GM21390 (cell line): ENCODE measurements at regions not wholly inside any gene's neighbourhood (a gene's known extent, or its start where the extent isn't known, plus 50 kb on each side); places are given as distances from the start of the nearest gene placed in this dataset.

Experiments
- ATAC-seq: cut with Tn5 transposase; IDR thresholded peaks from one replicate; pipeline ENCODE4 v1.9.1; 2021; ENCODE audit not compliant: unreplicated experiment

DNA sequence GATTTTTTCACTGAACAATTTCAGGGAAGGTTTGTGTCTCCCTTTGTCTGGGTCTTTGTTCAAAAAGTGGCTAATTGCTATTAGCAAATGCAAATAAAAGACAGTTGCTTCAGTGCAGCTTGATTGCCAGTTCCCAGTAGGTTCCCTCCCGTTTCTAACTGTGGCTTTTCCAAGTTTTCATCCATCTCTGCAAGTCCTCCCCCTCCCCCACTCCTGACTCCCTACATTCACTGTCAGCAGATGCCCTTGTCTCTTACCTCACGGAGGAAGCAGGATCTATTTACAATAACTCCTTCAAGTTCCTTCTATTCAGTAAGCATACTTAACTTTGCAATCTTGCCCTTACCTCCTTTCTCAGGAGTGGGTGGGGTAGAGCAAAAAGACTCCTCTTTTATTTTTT lies 55.4 kb upstream of the SCEL start:
- ATAC-seq, result no peak

DNA sequence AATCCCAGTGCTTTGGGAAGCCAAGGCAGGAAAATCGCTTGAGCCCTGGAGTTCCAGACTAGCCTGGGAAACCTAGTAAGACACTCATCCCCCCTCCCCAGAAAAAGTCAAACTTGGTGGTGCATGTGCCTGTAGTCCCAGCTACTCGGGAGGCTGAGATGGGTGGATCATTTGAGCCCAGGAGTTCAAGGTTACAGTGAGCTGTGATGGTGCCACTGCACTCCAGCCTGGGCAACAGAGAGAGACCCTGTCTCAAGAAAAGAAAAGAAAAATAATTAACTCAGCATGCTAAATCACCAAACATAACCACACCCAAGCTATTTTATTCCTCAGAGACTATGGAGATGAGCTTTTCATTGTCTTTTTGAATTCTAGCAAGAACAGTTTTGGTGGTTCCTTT lies 56.2 kb upstream of the SCEL start:
- no peak for ATAC-seq

DNA sequence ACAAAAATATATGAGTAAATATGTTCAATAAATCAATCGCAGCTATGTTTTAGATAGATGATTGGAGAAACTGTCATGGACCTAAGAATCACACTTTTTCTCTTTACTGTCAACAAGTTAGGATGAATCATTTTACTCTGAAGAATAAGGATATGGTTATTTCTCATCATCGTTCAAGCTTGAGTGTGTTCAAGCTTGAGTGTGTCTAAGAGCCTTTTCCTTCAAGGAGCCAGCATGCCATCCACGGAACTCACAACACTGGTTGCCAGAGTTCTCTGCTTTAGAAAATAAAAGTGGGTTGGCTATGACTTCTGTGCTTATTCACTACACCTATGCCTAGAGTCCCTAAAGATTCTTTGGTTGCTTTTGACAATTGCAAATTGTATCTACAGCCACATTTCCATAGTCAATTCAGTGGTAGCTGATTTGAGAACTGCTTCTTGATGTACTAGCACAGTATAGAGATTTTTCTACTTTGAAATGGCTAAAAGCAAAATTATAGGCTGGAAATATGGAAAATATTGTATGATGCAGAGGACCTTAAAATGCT lies 58.1 kb upstream of the SCEL start:
- no peak for ATAC-seq

DNA sequence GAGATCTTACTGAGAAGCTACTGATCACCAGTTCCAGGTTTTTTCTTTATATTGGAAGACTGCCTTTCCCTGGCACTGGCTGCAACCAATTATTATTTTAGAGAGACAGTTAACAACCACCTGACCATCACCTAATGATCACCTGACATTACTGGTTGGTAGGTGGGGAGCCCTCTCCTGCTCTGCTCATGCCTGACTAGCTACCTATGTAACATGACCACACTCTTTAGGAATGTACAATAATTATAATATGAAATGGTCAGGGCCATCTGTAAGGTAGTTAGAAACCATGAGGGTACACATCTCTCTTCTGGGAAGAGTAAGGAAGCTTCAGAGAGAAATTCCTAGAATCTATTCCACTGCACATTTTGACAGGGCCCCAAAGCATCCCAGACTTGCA lies 59.0 kb upstream of the SCEL start:
- no peak for ATAC-seq

DNA sequence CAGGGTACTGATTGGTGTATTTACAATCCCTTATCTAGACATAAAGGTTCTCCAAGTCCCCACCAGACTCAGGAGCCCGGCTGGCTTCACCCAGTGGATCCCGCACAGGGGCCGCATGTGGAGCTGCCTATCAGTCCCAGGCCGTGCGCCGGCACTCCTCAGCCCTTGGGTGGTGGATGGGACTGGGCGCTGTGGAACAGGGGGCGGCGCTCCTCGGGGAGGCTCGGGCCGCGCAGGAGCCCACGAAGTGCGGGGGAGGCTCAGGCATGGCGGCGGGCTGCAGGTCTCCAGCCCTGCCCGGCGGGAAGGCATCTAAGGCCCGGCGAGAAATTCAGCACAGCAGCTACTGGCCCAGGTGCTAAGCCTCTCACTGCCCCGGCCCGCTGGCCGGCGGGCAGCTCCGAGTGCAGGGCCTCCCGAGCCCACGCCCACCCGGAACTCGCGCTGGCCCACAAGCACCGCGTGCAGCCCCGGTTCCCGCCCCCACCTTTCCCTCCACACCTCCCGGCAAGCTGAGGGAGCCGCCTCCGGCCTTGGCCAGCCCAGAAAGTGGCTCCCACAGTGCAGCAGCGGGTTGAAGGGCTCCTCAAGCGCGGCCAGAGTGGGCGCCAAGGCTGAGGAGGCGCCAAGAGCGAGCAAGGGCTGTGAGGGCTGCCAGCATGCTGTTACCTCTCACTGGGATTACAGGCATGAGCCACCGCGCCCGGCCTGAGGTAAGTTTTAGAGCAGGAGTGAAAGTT lies 60.0 kb upstream of the SCEL start:
- ATAC-seq, result no peak

DNA sequence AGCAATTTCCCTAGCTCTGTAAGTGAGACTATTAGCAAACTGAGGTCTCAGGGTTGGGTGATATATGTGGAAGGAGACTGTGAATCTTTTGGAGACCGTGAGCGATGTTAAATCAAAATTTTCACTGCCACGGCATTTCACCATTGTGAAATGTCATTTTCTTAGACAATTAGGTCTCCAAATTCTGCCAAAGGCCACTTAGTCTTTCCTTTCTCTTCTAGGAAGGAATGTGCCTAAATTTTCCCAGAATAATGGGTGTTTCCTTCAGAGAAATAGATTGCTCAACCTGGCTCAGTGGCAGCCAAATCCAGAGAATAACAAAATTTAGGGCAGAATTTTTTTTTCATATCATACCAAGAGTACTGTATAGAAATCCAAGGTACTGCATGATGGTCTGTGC lies 64.5 kb upstream of the SCEL start:
- no peak for ATAC-seq

DNA sequence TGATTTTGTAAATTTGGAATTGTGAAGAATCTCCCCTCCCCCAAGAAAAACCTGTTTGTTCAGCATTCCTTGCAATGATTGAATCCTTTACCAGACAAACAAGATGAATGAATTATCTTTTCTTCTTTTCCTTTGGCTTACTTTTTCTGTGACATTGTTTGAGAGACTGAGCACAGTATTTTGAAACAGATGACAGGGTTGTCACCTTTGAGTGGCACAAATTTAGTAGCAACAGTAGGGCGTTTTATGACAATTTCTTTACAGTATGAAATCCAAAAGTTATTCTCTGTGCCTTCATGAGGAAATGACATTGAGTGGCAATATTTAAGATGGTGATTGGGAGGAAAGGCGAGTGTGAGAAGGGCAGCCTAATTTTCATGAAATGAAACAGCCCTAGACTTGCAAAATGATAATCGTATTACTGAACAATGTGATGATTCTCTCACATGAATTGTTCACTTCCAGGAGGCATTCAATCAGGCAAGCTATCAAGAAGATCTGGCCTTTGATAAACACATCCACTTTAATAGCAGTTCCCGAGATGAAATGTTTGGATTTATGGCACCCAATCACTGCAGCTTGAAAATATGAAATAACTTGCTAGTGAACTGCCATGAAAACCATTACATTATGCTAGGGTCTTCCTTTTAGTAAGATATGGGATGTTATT lies 68.6 kb upstream of the SCEL start:
- ATAC-seq, result no peak

DNA sequence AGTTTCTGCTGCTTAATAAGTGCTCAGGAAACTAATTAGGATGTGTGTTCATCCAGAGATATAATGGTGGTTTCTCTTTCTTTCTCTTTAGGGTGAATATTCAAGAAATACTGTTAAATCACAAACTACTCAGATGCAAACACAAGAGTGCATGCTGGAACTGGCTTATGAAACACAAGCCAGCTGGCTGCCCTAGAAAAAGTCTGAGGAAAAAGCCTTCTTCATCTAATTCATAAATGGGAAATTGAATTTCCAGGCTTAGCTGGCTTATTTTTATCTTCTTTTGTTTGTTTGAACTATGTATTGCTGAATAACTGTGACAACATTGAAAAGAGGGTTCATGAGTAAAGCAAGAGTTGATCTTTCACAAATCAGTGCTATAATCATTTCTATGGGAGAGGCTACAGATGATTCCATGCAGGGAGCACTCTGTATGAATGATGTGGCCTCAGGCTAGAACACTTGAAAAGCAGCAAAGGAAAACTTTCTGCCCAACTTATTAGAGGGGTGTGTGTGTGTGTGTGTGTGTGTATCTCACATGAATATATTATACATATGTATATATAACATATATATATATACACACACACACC lies 69.8 kb upstream of the SCEL start:
- no peak for ATAC-seq

DNA sequence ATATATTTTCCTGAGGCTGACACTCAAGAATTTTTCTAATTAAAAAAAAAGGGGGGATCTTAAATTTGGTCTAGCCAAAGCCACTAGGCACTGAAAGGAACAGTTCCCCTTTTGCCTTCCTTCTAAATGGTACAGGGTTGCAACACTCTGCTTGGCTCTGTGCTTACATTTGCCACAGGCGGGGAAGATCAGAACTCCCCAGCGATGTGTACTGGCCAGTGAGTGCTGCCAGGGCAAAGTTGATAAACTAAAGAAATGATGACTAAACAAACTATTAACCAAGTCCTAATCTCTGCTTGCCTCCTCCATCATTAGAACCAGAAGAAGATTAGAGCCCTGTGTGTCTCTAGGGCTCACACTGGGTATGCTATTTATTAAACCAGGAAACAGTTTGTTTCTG lies 75.3 kb upstream of the SCEL start:
- peak; percentile 94 for ATAC-seq

DNA sequence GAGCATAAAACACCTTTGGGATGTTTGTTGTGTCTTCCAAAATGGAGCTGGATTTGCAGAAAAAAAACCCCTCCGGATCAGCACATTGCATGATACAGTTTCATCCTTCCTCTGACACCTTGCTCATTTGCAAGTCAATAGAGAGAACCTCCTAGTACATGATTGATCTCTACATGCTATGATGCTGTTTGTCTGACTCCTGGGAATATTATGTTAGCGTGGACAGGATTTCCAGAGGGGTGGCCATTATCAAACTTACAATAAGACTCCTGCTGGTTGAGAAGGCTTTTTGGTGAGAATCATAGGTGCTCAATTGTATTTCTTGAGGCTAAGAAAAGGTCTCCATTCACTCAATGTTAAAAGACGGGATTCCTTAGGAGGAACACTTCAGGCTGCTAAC lies 75.9 kb upstream of the SCEL start:
- no peak for ATAC-seq

DNA sequence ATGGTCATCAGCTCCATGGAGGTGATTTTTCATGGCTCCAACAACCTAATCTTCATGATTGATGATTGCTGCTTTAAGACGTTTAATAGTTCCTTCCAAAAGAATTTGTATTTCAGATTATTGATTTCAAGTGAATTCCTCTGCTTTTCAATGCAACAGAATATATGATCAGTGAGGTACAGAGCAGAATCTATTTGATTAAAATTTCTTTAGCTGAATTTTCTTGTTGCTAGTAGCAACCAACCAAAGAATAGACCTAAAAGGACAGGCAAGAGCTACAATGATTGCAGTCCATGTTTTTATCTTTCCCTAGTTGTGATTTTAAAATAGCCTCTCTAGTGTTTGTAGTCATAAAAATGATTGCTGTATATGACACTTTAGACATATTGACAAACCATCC lies 76.8 kb upstream of the SCEL start:
- ATAC-seq, result no peak

DNA sequence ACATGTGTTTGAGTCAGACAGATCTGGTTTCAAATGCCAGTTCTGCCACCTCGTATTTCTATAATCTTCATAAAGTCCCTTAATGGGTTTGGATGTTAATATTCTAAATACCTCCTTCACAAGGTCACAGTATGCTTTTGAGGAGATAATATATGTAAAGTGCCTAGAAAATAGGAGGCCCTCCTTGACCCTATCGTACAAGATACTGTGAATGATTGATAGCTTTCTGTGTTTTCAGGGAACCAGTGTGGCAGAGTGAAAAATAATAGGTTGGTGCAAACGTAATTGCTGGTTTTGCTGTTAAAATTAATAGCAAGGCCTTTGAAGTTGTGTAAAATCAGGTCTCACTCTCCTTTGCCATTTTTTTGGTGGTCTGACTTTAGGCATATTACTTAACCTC lies 77.5 kb upstream of the SCEL start:
- no peak for ATAC-seq

DNA sequence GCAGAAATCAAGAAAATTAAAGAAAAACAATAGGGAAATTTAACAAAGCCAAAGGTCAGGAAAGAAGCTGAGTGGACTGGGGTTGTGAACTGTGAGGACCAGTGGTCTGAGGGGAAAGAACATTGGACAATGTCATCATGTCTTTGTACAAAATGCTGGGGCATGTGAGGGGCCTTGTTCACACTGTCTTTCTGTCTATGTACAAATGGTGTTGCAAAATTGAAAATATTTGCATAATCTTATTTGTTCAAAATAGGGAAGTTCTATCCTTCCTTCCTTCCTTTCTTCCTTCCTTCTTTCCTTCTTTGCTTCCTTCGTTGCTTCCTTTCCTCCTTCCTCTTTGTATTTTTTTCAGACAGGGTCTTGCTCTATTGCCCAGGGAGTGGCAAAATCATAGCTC lies 79.2 kb upstream of the SCEL start:
- no peak for ATAC-seq

DNA sequence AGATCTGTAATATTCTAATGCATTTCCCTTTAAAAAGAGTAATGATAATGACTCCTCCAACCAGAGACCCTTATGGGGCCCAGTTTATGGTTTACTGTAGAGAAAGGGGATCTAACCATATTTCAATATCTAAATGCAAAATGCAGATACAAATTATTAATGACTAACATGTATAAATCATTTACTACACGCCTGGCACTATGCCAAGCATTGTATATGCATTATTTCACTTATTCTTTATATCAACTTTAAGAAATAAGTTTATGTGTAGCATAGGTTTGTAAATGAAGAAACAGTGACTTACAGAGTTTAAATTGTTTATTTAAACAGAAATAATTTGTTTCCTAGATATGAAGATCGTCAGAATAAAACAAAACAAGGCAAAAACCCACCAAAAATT lies 86.2 kb upstream of the SCEL start:
- ATAC-seq, result no peak

DNA sequence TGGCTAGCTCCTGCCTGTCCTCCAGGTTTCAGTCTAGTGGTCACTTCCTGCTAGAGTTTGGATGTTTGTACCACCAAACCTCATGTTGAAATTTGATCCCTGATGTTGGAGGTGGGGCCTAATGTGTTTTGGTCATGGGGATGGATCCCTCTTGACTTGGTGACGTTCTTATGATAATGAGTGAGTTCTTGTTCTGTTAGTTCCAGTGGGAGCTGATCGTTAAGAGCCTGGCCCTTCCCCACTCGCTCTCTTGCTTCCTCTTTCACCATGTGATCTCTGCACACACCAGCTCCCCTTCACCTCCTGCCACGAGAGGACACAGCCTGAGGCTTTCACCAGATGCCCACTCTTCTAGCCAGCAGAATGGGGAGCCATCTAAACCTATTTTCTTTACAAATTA lies 86.8 kb upstream of the SCEL start:
- ATAC-seq, result no peak

DNA sequence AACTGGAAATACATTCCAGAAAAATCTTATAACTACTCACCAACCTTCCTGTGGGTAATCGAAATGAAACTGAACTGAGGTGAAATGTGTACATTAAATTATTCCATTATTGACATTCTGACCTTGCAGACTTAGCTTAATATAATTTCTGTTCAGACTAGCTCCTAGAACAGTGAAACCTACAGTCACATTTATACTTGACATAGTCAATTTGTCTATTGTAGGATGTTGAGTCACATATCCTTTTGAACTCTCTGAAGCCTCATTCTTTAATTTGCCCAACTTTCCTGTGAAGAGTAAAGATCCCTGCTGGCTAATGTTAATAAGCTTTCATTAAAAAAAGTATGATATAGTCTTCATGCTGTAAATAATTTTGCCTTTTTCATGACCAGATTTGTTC lies 92.0 kb upstream of the SCEL start:
- ATAC-seq, result no peak

DNA sequence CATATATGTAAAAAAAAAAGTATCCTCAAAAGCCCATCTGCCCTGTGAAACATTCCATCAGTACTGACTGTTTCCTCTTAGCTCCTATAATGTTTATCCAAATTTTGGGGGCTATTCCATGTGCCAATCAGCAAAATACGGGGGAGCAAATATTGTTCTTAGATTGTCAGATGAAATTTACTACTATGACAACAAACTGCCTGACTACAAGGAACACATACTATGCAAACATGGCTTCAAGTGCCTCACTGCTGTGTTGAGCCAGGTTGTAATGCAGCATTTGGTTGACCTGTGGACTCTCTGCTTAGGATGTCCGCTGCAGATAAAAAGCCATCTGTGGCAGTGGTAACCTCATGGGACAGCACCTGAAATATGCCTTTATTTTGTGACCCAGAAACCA lies 98.2 kb upstream of the SCEL start:
- ATAC-seq, result no peak

DNA sequence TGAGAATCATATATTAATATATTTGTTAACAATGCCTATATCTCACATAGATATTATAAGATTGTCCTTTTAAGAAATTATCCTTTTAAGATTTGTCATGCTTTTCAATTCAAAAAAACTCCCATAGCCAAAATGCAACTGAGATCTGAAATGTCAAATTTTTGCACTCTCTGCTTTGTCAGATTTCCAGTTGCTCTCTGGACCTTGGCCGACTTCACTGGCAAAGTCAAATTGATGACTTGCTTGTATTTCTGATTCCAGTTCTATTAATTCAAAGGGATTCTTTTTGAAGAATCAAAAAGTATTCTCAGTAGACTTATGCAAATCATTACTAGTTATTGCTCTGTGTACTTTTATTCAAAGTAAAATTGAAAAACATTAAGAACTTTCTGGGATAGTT lies 101.2 kb upstream of the SCEL start:
- no peak for ATAC-seq

DNA sequence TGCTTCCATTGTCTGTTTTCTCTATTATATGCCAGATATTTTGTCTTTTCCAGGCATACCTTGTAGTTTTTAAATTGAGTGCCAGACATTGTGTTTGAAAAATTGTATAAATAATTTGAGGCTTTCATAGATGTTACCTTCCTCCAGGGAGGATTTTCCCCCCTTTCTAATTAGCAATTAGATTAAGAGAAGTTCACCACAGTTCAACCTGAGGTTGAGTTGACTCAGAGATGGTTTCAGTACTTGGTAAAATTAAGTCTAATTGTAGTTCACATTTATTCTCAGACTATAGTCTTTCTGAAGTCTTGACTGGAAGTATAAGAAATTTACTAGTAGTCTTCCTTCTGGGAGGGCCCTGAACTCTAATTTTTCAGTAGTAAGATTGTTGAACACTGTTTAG lies 104.1 kb upstream of the SCEL start:
- ATAC-seq, result no peak

DNA sequence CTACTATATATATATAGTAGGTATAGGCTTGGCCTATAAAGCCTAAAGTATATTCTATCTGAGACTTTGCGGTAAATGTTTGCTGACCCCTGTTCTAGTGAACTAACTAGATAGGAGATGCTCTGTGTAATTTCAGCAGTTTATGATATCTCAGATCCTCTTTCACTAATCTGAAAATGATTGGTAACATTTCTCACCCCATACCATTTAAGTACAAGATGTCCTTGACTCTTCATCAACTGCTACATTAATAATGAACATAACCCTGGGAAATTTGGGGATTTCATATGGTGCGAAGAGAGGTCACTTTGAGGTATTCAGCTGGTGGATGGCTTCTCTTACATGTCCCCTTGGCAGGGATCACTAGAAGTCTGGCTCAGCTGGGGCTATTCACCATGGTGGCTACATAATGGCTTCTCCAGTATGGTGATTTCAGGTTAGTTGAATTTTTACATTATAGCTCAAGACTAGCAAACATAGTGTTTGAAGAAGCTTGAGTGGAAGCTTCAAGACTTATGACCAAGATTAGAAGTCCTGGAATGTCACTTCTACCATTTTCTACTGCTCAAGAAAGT lies 103.6 kb upstream of the MYCBP2 start:
- peak; percentile 44 for ATAC-seq

DNA sequence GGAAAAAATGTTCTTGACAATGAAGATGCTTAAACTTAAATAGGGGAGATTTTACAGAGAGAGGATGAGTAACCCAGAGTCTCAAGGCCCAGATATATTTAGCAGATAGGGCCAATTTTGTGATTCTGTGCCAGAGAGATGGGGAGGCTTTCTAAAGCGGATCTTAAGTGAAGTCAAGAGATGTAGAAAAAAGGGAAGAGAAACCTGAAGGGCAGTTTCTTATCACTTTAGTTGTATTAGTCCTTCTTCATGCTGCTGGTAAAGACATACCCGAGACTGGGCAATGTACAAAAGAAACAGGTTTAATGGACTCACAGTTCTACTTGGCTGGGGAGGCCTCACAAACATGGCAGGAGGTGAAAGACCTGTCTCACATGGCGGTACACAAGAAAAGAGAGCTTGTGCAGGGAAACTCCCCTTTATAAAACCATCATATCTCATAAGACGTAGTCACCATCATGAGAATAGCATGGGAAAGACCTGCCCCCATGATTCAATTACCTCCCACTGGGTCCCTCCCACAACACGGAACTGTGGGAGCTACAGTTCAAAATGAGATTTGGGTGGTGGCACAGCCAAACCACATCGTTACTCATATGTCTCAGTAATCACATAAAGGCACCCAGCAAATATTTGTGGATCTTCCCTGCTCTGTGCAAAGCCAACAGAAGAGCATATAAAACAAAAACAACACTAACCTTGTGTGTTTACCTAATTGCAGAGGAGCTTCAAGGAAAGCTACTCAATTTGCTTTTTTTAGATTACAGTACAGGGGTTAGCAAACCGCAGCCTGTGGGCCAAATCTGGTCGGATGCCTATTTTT lies 102.6 kb upstream of the MYCBP2 start:
- ATAC-seq, result peak; percentile 63
